Aorta (tissue), 5 donors: ENCODE measurements at regions not wholly inside any gene's neighbourhood (a gene's known extent, or its start where the extent isn't known, plus 50 kb on each side); places are given as distances from the start of the nearest gene placed in this dataset.

Source experiments
- ATAC-seq: fragments of 200-7000 bp; cut with Tn5 transposase; one replicate; pipeline ENCODE4 v1.9.1; 2022; ENCODE audit warnings: moderate library complexity; ENCODE audit not compliant: low FRiP score
- DNase-seq, 2 donors: peaks; one replicate each; pipeline ENCODE4 v3.0.0-alpha.2; 2020
- H3K27ac ChIP-seq, 2 donors: one replicate each; pipeline ENCODE4 v1.5.1; 2013; ENCODE audit warnings: low read length in 2 of 2, mild to moderate bottlenecking in 2 of 2, moderate library complexity in 2 of 2, control low read depth in 1 of 2, inconsistent platforms in 1 of 2, low read depth in 1 of 2
- H3K27me3 ChIP-seq, 2 donors: one replicate each; pipeline ENCODE4 v1.6.1; 2013; ENCODE audit warnings: control low read depth in 1 of 2, low read length in 1 of 2, mild to moderate bottlenecking in 1 of 2, moderate library complexity in 1 of 2; ENCODE audit not compliant: insufficient read depth in 2 of 2, control insufficient read depth in 1 of 2
- H3K36me3 ChIP-seq, 2 donors: one replicate each; pipeline ENCODE4 v1.6.1; 2013; ENCODE audit warnings: control low read depth in 1 of 2, low read length in 1 of 2, mild to moderate bottlenecking in 1 of 2; ENCODE audit not compliant: insufficient read depth in 2 of 2, control insufficient read depth in 1 of 2
- H3K4me1 ChIP-seq, 2 donors: one replicate each; pipeline ENCODE4 v1.6.1; 2013; ENCODE audit warnings: low read length in 2 of 2, control low read depth in 1 of 2, mild to moderate bottlenecking in 1 of 2, moderate library complexity in 1 of 2; ENCODE audit not compliant: insufficient read depth in 2 of 2, control insufficient read depth in 1 of 2
- H3K4me3 ChIP-seq, 2 donors: one replicate each; pipeline ENCODE4 v1.5.1; 2013; ENCODE audit warnings: low read length in 2 of 2, control low read depth in 1 of 2, mild to moderate bottlenecking in 1 of 2
- H3K9me3 ChIP-seq: one replicate; pipeline ENCODE4 v1.6.1; 2013; ENCODE audit warnings: mild to moderate bottlenecking, low read length; ENCODE audit not compliant: control insufficient read depth
- WGBS, 2 donors: extraction: QIAGEN DNeasy Blood & Tissue Kit; methylation state at CpG; one replicate each; pipeline ENCODE4 v1.1.7; 2013; 5-methylcytosine and 5-hydroxymethylcytosine counted together
- intact Hi-C, 2 donors: fragments of 100-400 bp; cut with DNase I; formaldehyde crosslinking; loops; one replicate each; pipeline versions ENCODE4 v1.14.2 to v1.15.0; 2022
- donor health status: healthy with polysubstance abuse.
- donor health status: Bipolar disorder and iron deficiency.
- donor health status: DM: no; HTN: no; CAD: no.
- donor health status: DM: no; HTN: no; CAD: no.
- donor health status: DM: yes; HTN: yes; CAD: no.

GRCh38 chr1:17886838-17887441 lies 131.8 kb downstream of the ACTL8 start:
- WGBS, 2 donors = 46 to 50% methylated on average over 6 of the region's 6 CpGs
- intact Hi-C loops = loop anchor here in 1 of 2 donors (10.0 kb wide), 1 partner anchor 152 kb away; no protein-coding TSS in a partner anchor
- H3K4me1 ChIP-seq = peaks cover 0 to under 1% of the 10 kb centered on the region in 2 donors
- H3K9me3 ChIP-seq = no peaks in the 10 kb centered on the region
- H3K27me3 ChIP-seq = no peaks in the 10 kb centered on the region
- ATAC-seq = no peak
- no peak overlapping the region for H3K27ac ChIP-seq
- no peak for DNase-seq
- H3K36me3 ChIP-seq = no peaks in the 10 kb centered on the region
- no peak overlapping the region for H3K4me3 ChIP-seq

- intact Hi-C loops = loop anchor here in 1 of 2 donors (10.0 kb wide), 1 partner anchor 153 kb away; no protein-coding TSS in a partner anchor
- H3K27me3 ChIP-seq = no peaks in the 10 kb centered on the region
Measured at GRCh38 chr1:17887661-17888371, 132.7 kb downstream of the ACTL8 start.

DNA sequence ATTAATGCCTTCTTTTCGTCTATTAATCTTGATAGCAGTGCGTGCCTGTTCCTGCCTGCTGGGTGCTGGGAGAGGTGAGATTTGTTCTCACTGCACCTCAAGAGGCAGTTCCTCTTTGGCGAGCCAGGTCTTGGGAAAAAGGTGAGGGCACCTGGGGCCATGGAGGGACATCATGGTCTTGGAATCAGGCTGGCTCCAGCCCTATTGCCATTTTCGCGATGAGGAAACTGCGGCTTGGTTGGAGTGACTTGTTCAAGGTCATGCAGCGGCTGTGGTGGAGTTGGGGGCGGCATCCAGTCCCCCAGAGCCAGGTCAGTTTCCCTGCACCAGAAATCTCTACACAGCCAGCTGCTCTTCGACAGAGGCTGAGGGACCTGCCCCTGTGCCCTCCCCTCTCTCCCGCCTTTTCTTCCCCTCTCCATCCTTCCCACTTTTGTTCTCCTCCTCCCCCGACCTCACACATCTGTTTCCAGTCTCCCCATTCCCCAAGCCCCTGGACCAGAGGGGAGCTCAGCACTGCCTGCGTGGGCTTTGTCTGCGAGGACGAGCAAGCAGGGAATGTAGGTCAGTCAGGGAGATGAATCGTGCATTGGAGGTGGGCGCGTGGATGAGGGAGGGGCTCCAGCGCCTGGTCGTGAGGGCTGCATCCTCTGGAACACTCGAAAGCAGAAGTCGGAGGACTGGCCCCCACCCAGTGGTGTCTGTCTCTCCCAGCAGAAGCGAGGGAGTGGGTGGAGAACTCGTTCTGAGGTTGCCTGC lies 135.1 kb downstream of the ACTL8 start:
- Histone ChIP-seq H3K9me3 (no peaks in the 10 kb centered on the region), H3K27ac (no peak overlapping the region), H3K36me3 (no peaks in the 10 kb centered on the region), H3K4me1 (peaks cover 0 to 3% of the 10 kb centered on the region in 2 donors), H3K4me3 (no peak overlapping the region), H3K27me3 (no peaks in the 10 kb centered on the region)
- WGBS, 2 donors = 54 to 61% methylated on average over 23 of the region's 23 CpGs
- ATAC-seq (no peak), DNase-seq (no peak)
- intact Hi-C loops = no loop called here

More at GRCh38 chr1:17887661-17888371, 132.7 kb downstream of the ACTL8 start:
- H3K36me3 ChIP-seq = no peaks in the 10 kb centered on the region
- 38 to 45% methylated on average over 16 to 17 of the region's 17 CpGs for WGBS, 2 donors
- H3K27ac ChIP-seq = no peak overlapping the region
- H3K9me3 ChIP-seq = no peaks in the 10 kb centered on the region
- H3K4me1 ChIP-seq = peaks cover 0 to 3% of the 10 kb centered on the region in 2 donors
- DNase-seq (no peak), ATAC-seq (no peak)
- H3K4me3 ChIP-seq = no peak overlapping the region

- H3K27ac ChIP-seq = no peak overlapping the region
- no peaks in the 10 kb centered on the region for H3K9me3 ChIP-seq
- peaks cover 0 to 3% of the 10 kb centered on the region in 2 donors for H3K4me1 ChIP-seq
- H3K36me3 ChIP-seq = no peaks in the 10 kb centered on the region
- ATAC-seq = no peak
- intact Hi-C loops = no loop called here
- no peak for DNase-seq
- 75 to 78% methylated on average over 8 of the region's 8 CpGs for WGBS, 2 donors
- H3K27me3 ChIP-seq = no peaks in the 10 kb centered on the region
- H3K4me3 ChIP-seq = no peak overlapping the region
Measured at GRCh38 chr1:17890815-17891191, 135.7 kb downstream of the ACTL8 start.

DNA sequence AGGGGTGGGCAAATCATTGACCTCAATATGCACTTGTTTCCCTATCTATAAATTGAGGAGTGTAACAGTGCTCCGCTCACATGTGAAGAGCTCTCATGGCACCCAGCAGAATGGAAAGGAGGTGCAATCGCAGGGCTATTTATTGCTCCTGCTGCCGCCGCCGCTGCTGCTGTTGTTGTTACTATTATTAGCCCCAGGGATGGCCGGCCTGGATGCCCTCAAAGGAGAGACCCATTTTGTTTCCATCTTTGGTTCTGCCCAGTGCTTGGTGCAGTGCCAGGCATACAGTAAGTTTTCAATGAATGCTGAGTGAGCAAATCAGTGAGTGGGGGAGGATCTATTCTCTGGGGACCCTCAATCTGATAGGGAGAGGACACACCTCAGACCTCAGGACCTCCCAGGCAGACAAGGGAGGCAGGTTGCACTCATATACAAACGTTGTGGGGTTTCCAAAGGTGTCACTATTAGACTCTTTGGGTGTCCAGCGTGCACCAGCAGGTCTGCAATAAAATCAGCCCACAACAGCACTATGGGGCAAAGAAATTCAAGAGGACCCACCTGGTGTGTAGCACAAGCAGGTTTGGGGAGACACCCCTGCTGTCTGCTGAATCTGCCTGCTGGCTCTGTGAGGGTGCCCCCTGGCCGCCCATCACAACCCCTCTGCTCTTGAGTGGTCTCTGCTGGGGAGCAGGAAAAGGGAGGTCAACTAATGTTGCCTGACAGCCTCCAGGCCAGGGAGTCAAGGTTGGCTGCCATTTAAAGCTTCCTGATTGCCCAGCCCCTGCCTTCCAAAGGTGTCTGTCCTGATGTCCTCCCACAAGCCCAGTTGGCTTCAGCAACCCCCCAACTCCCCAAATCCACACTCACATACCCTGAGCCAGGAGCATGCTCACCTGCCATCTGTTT lies 136.3 kb downstream of the ACTL8 start:
- DNase-seq (no peak), ATAC-seq (no peak)
- intact Hi-C loops = no loop called here
- Histone ChIP-seq H3K27me3 (no peaks in the 10 kb centered on the region), H3K9me3 (no peaks in the 10 kb centered on the region), H3K4me3 (no peak overlapping the region), H3K27ac (no peak overlapping the region), H3K36me3 (no peaks in the 10 kb centered on the region), H3K4me1 (peaks cover 0 to 3% of the 10 kb centered on the region in 2 donors)
- WGBS, 2 donors = 34 to 40% methylated on average over 9 of the region's 9 CpGs

DNA sequence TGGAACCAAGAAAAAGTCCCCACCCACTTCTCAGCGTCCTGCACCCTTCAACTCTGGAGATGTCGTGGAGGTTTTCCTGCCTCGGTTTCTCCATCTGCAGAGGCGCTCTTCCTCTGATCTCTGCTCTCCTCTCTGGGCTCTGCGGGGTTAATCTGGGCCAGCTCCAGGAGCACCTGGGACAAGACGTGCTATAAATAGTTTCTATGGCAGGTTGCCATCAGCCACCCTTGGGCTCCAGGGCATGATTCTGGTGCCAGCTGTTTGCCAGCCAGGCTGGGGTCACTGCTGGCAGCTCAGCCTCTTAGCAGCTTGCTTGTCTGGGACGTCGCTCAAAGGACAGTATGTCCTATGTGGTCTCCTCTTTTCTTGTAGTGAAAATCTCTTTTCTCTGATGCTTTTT lies 137.1 kb downstream of the ACTL8 start:
- DNase-seq = no peak
- no peak overlapping the region for H3K4me3 ChIP-seq
- no peak for ATAC-seq
- peaks cover 0 to 3% of the 10 kb centered on the region in 2 donors for H3K4me1 ChIP-seq
- no peaks in the 10 kb centered on the region for H3K36me3 ChIP-seq
- no peak overlapping the region for H3K27ac ChIP-seq
- no peaks in the 10 kb centered on the region for H3K9me3 ChIP-seq
- intact Hi-C loops = no loop called here
- 51 to 52% methylated on average over 8 of the region's 8 CpGs for WGBS, 2 donors
- H3K27me3 ChIP-seq = peaks cover 0 to 2% of the 10 kb centered on the region in 2 donors

- DNase-seq (no peak), ATAC-seq (no peak)
- peaks cover 0 to 3% of the 10 kb centered on the region in 2 donors for H3K4me1 ChIP-seq
- H3K27me3 ChIP-seq = peaks cover 0 to 2% of the 10 kb centered on the region in 2 donors
- no peaks in the 10 kb centered on the region for H3K36me3 ChIP-seq
- no peaks in the 10 kb centered on the region for H3K9me3 ChIP-seq
- no peak overlapping the region for H3K27ac ChIP-seq
- H3K4me3 ChIP-seq = no peak overlapping the region
- intact Hi-C loops = no loop called here
- WGBS, 2 donors = 65 to 68% methylated on average over 7 of the region's 7 CpGs
Measured at GRCh38 chr1:17892851-17893250, 137.7 kb downstream of the ACTL8 start.
